GM19452 (cell line): ENCODE measurements at regions not wholly inside any gene's neighbourhood (a gene's known extent, or its start where the extent isn't known, plus 50 kb on each side); places are given as distances from the start of the nearest gene placed in this dataset.
"Not testable (repeated sequence)": the region's sequence is repeated elsewhere in the genome, so short reads cannot be mapped to it uniquely, and the experiment has no call there.

Source experiments
- ATAC-seq: cut with Tn5 transposase; IDR thresholded peaks from one replicate; pipeline ENCODE4 v1.9.1; 2021; ENCODE audit not compliant: unreplicated experiment

DNA sequence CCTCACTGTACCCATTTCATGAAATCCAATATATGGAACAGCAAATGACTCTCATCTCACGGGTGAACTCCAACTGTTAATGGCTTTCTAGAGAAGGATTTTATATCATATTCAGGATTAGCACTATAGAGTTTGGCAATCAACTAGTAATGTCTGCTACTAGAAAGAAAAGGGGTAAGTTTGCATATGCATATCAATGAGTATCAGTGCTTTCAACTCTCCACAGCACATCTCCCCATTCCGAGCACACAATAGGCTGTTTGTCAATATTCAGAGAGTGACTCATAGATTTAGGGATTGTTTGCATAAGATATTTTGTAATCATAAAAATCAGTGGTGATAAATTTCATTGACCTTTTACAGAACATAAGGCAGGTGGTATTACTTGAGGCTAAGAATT, 163.2 kb upstream of the LMCD1 start:
- no peak for ATAC-seq

DNA sequence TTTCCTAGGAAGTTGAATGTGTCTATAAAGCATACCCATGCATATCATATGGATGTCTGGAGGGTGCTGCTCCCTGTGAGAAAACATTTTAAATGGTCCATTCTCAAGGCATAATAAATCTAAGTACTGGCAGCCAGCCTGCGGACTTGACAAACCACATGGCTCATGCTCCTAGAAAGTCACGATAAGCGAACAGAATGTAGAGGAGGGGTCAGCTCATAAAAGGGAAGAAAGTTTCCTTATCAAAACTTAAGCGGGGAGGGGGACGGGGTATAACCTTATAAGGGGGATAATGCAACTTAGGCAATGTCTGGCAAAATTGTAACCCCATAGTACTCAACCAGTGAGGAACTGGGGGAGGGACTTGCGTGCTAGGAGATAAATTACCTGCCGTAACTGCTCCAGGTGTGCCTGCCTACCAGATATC, 159.8 kb upstream of the LMCD1 start:
- no peak for ATAC-seq

DNA sequence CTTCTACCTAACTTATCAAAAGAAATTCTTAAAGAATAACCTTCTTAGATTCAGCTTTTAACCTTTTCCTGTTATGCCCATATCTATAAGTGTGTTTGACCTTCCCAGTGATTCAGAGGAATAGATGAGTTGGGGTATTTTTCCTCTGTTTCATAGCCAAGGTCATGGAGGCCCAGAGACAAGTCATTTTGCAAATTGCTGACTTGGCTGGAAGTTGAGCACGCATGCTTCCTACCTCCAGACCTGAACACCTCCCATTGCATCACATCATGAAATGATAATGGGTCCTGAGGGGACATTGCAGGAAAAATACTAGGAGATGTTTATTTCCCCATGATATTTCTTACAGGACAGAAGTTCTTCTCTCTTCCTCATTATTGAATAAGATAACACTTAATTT, 158.6 kb upstream of the LMCD1 start:
- ATAC-seq = no peak

DNA sequence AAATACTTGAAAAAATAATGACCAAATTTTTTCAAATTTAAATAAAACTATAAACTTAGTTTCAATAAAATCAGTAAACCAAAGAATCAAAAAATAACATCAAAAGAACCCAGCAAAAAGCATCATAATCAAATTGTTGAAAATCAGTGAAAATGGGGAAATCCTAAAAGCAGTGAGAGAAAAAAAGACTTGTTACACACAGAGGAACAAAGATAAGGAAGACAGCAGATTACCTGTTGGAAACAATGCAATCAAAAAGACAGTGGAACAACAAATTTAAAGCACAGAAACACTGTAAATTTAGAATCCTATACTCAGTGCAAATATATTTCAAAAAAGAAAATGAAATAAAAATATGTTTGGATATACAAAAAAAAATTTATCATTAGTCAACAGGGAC, 156.2 kb upstream of the LMCD1 start:
- no peak for ATAC-seq

DNA sequence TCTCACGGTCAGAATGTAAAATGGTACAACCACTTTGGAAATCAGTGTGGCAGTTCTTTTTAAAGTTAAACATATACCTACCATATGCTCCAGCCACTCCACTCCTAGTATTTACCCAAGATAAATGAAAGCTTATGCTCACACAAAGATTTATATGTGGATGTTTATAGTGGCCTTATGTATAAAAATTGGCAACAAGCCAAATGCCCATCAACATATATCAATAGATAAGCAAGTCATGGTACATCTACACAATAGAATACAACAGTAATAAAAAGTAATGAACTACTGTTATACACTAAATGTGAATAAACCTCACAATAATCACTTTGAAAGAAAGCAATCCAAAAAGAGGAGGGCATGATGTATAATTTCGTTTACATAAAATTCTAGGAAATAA, 153.5 kb upstream of the LMCD1 start:
- ATAC-seq = no peak

DNA sequence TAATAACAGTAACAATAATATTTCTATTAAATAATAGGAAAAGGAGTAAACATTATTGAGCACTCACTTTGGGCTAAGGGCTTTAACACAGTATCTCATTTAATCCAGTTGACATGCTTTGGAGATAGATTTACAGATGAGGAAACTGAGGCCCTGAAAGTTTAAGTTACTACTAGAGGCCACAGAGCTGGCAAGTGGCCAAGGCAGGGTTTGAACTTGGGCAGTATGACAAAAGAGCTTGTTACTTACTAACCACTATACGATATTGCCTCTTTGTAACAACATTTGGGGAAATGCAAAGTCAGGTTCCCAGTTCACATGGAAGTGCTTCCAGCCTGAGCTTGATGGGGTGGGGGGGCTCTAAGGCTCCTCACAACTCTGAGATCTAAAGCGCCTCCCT, 149.1 kb upstream of the LMCD1 start:
- ATAC-seq = no peak

DNA sequence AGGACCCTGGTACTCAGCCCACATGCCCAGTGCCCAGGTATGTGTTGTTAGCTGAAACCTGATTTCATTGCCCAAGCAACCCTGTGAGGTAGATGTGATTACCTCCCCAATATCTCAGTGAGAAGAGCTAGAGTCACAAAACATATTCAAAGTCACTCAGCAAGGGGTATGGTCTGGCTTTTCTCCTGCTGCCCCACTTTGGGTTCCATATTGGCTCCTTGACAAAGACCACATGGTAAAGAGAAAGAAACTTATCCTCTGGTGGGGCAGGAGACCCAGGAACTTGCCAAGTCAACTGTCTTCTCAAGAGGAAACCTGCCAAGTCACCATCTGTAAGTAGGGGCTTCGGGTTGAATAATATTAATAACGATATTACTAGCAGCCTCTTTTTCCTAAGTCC, 148.3 kb upstream of the LMCD1 start:
- no peak for ATAC-seq

DNA sequence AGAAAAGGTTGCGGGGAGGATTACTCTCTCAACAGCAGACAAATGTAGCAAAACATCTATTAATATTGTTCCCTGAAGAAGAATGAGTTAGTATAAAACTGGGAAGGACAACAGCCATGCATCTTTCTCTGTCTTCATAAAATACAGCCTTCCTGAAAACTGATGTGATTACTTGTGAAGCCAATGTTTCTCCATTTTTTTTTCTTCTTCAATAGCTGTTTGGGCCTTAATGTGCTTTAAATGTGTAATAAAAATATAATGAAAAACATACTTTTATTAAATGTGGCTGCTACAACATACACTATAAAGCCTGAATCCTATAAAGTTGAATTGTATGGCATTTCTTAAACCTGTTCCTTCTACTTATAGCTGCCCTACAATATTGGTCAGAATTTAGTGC, 146.3 kb upstream of the LMCD1 start:
- ATAC-seq = no peak

DNA sequence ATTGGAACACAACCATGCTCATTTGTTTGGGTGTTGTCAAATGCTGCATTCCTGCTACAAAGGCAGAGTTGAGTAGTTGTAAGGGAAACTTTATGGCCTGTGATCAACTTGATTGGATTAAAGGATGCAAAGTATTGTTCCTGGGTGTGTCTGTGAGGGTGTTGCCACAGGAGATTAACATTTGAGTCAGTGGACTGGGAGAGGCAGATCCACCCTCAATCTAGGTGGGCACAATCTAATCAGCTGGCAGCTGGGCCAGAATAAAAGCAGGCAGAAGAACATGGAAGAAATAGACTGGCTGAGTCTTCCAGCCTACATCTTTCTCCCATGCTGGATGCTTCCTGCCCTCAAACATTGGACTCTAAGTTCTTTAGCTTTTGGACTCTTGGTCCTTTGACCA, 145.6 kb upstream of the LMCD1 start:
- not testable (repeated sequence) for ATAC-seq

DNA sequence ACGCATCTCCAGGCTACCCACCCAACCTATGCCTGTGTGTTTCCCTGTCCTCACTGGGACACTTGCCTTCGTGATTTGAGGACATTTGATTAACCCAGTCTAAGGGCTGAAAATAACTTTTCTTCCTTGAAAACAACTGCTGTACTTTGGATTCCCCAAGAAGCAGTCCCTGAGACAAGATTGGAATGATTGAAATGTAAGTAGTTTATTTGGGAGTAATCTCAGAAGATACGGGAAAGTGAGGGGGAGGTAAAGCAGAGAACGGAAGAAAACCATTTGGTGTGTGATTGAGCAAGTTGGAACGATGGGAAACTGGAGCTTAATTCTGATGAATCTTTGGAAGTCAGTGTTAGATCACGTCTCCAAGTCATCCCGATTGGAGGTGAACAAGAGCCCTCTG, 143.8 kb upstream of the LMCD1 start:
- no peak for ATAC-seq

DNA sequence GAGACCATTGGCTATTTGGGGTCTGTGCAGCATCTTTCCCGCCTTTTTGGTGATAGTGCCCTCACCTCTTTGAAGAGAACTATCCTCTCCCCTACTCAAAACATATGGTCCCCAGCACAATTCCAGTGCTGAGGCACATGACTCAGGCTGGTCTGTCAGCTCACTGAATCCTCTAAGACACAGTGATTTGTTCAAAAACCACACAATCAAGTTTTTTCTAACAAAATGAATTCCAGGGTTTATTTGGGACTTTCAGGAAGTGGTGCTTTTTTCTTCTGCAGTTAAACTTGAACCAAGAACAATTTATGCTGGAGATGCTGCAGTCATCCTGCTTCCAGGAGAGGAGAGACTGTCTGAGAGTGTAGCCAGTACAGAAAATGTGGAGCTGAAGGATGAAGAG, 142.5 kb upstream of the LMCD1 start:
- no peak for ATAC-seq

DNA sequence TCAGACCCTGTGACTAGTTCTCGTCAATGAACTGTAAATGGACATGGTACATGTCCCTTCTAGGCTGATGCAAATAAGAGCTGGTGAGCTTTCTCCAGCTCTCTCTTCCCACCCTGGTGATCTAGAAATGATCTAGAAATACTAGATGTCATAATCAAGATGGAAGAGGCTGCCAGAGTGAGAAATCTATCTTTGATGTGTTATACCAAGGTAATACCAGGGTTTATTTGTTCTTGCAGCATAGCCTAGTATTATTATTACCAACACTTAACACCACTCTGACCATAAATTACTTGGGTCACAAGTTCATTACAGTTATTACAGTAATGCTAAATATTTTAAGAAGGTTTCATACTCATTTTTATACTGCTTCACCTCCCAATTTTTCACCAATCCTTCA, 138.4 kb upstream of the LMCD1 start:
- ATAC-seq = no peak

DNA sequence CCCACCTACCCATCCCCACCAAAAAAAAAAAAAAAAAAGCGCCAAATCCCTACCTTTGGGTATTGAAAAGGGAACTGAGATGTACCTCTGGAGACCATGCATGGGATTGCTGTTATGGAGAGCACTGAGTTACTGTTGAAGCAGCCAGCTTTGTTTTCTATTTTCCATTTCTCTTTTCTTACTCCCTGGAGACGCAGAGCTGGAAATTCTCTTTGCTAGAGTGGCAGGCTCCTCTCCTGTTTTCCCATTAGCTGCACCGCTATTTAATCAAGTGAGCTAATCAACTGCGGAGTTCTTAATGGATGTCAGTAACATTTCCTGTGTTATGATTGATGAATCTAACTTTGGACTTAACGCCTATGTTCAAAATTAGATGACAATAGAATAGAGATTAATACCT, 136.1 kb upstream of the LMCD1 start:
- no peak for ATAC-seq

DNA sequence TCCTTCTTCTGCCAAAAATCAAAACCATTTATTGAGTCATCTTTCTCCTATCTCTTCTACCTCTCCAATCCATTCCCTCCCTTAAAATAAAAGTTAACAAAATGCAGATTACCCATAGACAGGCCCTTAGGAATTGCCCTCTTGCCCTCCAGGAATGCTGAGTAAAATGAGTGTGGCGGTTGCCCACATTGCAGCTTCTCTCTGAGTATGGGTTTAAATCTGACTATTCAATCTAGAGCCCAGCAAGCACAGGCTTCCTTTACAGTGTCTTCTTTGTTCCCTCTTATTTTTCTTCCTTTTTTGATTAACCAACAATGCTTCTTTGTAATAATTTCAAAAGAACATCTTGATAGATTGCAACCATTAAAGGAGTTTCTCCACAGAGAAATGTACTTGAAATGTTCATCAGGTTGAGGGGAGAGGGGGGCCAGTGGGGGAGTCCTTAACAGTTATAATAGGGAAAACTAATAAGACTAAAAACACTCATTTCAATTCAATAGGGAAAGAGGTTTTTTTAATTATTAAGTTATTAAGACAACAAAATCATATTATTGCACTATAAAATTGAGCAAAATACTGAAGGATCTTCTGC, 135.3 kb upstream of the LMCD1 start:
- ATAC-seq = no peak

DNA sequence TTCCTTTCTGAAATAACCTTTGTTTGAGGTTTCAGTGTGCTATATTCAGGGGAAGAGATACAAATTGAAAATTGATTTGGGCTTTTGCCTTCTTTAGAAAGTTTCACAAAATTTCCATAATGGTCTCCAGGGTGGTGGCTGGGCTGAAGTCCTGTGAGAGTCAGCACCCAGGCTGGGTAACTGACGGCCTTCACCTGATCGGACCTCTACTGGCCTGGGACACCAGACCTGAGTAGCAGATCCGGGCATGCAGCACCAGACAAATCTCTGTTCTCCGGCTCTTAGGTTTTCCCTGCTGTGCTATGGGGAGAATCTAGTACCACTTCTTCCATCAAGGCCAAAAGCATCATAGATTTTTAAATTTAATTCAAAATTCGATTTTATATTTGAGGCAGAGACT, 133.0 kb upstream of the LMCD1 start:
- no peak for ATAC-seq

DNA sequence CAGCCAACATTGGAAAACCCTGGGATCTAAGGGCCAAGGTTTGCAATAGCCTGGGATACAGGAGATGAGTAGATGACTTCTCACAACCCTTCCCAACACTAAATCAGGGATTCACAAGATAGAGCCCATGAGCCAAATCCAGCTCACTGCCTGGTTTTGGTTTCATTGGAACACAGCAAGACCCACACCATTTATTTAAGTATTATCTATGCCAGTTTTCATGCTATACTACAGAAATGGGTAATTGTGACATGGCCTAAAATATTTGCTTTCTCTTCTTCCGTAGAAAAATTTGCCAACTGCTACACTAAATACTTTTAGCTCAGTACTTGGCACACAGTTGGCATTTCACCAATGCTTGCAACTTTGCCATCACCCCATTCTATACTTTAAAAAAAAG, 132.0 kb upstream of the LMCD1 start:
- no peak for ATAC-seq

DNA sequence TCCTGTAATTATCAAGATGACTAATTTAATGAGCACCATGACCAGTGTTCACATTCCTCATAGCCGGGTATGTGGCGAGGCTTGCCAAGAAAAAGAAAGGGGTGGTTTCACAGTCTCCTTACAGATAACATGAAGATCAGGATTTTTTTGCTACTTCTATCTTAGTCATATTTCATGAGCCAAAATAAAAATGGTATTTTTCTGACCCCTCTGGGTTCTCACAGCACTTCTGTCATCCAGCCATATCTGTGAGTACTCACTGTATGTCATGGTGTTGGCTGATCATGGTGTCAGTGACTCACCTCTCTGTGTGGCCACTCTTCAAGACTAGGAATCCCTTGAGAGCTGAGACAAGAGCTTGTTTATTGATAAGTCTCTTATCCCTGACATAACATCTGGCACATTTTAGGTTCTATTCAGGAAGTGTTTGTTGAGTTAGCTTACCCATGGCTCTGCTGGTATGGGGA, 130.5 kb upstream of the LMCD1 start:
- no peak for ATAC-seq

DNA sequence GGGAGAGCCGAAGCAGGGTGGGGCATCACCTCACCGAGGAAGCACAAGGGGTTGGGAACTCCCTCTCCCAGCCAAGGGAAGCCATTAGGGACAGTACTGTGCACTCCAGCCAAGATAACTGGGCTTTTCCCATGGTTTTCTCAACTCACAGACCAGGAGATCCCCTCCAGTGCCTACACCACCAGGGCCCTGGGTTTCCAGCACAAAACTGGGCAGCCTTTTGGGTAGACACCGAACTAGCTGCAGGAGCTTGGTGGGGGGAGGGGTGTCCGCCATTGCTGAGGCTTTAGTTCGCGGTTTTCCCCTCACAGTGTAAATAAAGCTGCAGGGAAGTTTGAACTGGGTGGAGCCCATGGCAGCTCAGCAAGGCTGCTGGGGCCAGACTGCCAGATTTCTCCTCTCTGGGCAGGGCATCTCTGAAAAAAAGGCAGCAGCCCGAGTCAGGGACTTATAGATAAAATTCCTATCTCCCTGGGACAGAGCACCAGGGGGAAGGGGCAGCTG, 129.6 kb upstream of the LMCD1 start:
- no peak for ATAC-seq

DNA sequence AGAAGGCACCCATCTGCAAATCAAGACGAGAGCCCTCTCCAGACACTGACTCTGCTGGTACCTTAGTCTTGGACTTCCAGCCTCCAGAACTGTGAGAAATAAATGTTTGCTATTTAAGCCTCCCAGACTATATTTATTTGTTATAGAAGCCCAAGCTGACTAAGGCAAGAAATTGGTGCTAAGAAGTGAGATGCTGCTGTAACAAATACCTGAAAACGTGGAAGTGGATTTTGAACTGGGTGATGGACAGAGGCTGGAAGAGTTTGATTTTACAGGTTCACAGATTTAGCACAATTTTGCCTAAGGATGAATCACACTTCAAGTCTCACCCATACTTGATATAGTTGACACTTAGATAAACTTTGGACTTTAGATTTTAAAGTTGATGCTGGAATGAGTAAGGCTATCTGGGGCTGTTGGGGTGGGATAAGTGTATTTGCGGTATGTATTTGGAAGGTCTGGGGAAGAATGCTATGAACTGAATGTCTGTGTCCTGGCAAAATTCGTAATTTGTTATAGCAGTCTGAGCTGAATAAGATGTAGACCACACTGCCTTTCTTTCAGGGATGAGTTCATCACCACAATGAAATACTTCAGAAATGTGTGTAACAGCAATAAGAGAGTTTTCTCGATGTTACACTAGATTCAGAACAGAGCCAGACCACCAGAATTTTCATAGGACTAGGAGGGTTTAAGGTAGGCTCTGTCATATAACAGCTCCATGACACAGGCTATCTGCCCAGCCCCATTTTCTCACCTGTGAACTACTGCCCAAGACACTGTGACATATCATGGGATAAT, 120.5 kb upstream of the LMCD1 start:
- ATAC-seq = no peak

DNA sequence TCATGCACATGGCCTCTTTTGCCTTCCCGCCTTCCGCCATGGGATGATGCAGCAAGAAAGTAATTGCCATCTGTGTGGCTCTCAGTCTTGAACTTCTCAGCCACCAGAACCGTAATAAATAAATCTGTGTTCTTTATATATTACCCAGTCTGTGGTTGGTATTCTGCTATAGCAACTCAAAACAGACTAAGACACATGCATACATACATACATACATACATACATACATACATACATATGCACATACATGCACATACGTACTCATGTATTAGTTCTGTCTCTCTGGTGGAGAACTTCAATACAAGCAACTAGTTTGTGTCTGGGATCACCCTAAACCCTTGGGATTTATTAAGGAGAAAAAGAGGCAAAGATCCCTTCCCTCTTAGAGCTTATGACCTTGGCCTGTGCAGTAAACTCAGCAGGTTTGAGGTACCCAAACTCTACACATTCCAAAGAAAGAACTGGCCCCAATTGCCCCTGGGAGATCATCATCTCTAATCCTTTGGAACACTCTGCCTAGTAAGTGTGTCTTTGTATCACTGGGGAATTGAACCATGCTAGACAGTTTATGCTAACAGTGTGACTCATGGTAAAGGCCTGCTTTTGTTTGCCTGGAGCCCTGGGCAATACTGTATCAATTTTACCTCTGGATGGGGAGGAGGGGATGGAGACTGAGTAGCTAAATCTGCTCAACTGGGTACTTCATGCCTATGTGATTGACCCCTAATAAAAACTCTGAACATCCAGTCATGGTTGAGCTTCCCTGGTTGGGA, 115.6 kb upstream of the LMCD1 start:
- ATAC-seq = no peak

DNA sequence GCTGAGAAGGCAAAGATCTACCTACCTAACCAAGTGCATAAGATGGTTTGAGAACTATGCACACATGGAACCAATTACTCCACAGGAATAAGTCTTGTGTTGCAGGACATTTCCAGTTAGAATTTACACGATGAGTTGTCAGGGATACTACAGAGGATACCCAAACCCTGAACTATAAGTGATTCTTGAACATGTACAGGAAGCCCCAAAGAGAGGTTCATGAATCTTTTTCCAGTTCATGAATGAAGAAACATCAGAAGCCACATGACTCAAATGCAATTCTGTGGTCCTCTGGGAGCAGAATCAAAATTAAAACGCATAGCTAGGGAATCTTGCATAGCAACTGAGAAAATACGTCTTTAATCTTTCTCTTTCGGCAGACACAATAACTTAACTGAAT, 114.1 kb upstream of the LMCD1 start:
- no peak for ATAC-seq

DNA sequence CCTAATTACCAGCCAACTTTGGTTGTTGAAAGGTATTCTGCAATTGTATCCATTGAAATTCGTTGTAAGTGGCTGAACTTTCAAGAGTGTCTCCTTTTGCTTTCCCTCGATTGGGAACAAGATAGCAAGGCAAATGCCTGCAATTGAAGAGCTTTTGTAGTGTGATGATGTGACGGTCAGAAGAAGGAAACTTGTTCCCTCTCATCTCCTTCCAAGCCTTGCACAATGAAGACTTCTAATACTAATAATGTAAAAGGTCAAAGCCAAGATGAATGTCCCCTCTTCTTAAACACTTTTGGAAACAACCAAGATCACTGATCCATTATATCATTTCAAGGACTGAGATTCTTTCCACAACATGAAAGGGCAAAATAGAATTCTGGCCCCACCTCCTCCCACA, 101.9 kb upstream of the LMCD1 start:
- ATAC-seq = no peak
